ENCODE measurements at regions not wholly inside any gene's neighbourhood (a gene's known extent, or its start where the extent isn't known, plus 50 kb on each side); places are given as distances from the start of the nearest gene placed in this dataset.

GRCh38 chr10:84850826-84851225 is 522.4 kb downstream of the CCSER2 start:
- Histone ChIP-seq H3K4me1 (ENCODE audit: insufficient read depth, low read length) (no peaks in the 10 kb centered on the region), H3T11ph (ENCODE audit: low read length) (no peak overlapping the region), H3K18ac (ENCODE audit: insufficient read length, low read depth, low read length) (no peak overlapping the region), H4K91ac (ENCODE audit: insufficient read length, low read depth, low read length) (no peak overlapping the region), H4K20me1 (ENCODE audit: control insufficient read depth, insufficient read depth, insufficient read length) (no peaks in the 10 kb centered on the region), H2BK15ac (ENCODE audit: low read depth, low read length) (no peak overlapping the region), H2AK5ac (ENCODE audit: insufficient read length, low read length) (no peak overlapping the region), H3K27me3 (ENCODE audit: insufficient read depth, low read length) (no peaks in the 10 kb centered on the region), H2BK5ac (ENCODE audit: insufficient read length, low read length) (no peak overlapping the region), H3K79me1 (ENCODE audit: insufficient read depth, low read depth, low read length, poor library complexity, severe bottlenecking) (no peaks in the 10 kb centered on the region), H3K27ac (ENCODE audit: insufficient read length, low read depth, low read length) (no peak overlapping the region), H3K14ac (ENCODE audit: insufficient read depth, low read length) (no peak overlapping the region), H4K8ac (replicated peaks; ENCODE audit: insufficient read length, low read depth, low read length) (no peak overlapping the region), H2BK20ac (ENCODE audit: low read depth, low read length, poor library complexity, severe bottlenecking) (no peak overlapping the region), H4K5ac (ENCODE audit: insufficient read length, low read depth, low read length) (no peak overlapping the region), H2AFZ (ENCODE audit: low read length) (no peak overlapping the region), H3K79me2 (ENCODE audit: insufficient read depth, low read length) (no peaks in the 10 kb centered on the region), H3K9me3 (ENCODE audit: control insufficient read depth, low read depth, low read length) (no peaks in the 10 kb centered on the region), H3K4me2 (ENCODE audit: insufficient read depth, insufficient read length, low read length) (no peak overlapping the region), H3K56ac (ENCODE audit: insufficient read length, low read depth, low read length) (no peak overlapping the region), H2BK120ac (ENCODE audit: low read depth, low read length, poor library complexity, severe bottlenecking) (no peak overlapping the region), H3K23ac (ENCODE audit: insufficient read length, low read depth, low read length) (no peak overlapping the region), H2BK12ac (ENCODE audit: insufficient read length, low read depth, low read length) (no peak overlapping the region), H3K23me2 (ENCODE audit: insufficient read length, low read depth, low read length, poor library complexity, severe bottlenecking) (no peaks in the 10 kb centered on the region), H3K9ac (ENCODE audit: extremely low read depth, insufficient read length, low read length) (no peak overlapping the region), H3K4ac (ENCODE audit: low read depth, low read length) (no peak overlapping the region)
- WGBS (ENCODE audit: extremely low coverage, insufficient read length, low lambda C conversion rate): no CpG with 5 or more reads among the region's 6 CpGs
- TF ChIP-seq CTCF (conservative IDR thresholded peaks at IDR 0.05): no peak
- Mint-ChIP-seq H3K4me1 (peaks cover 10 to 23% of the 10 kb centered on the region in 2 experiments; a peak in 3 of 4 replicates), H3K9me3 (no peaks in the 10 kb centered on the region; a peak in 1 of 5 replicates), H3K27ac (no peak overlapping the region), H3K27me3 (ENCODE audit: low read depth) (no peaks in the 10 kb centered on the region), H3K4me3 (no peak overlapping the region; a peak in 1 of 5 replicates), H3K36me3 (ENCODE audit: insufficient read depth in 1 of 3, low read depth in 3 of 3) (no peaks in the 10 kb centered on the region)
- DNase-seq: no peak

Data from H9 (cell line).